Type B pancreatic cell (in vitro differentiated cells): ENCODE measurements at regions not wholly inside any gene's neighbourhood (a gene's known extent, or its start where the extent isn't known, plus 50 kb on each side); places are given as distances from the start of the nearest gene placed in this dataset.

Source experiments
- DNase-seq: peaks from one replicate; pipeline ENCODE4 v3.0.0; 2021; ENCODE audit warnings: mixed read lengths; ENCODE audit not compliant: unreplicated experiment; ENCODE audit errors: extremely low spot score
- H3K27ac Mint-ChIP-seq: 2 replicates; pipeline ENCODE4 v1.8.0; 2021; ENCODE audit warnings: mild to moderate bottlenecking, mixed read lengths
- H3K27me3 Mint-ChIP-seq: 2 replicates; pipeline ENCODE4 v1.8.0; 2021; ENCODE audit warnings: mixed read lengths
- H3K36me3 Mint-ChIP-seq: 2 replicates; pipeline ENCODE4 v1.8.0; 2021; ENCODE audit warnings: mixed read lengths
- H3K4me1 Mint-ChIP-seq: one replicate; pipeline ENCODE4 v1.8.0; 2021; ENCODE audit warnings: mixed read lengths; ENCODE audit not compliant: unreplicated experiment
- H3K4me3 Mint-ChIP-seq: 2 replicates; pipeline ENCODE4 v1.8.0; 2021; ENCODE audit warnings: mild to moderate bottlenecking, mixed read lengths
- H3K9me3 Mint-ChIP-seq: 2 replicates; pipeline ENCODE4 v1.8.0; 2021; ENCODE audit warnings: mixed read lengths
- CTCF ChIP-seq: fragments of 200-600 bp; sonication (generic); conservative IDR thresholded peaks from 2 replicates; pipeline ENCODE4 v1.5.0; 2021; ENCODE audit warnings: antibody characterized with exemption, mild to moderate bottlenecking

DNA sequence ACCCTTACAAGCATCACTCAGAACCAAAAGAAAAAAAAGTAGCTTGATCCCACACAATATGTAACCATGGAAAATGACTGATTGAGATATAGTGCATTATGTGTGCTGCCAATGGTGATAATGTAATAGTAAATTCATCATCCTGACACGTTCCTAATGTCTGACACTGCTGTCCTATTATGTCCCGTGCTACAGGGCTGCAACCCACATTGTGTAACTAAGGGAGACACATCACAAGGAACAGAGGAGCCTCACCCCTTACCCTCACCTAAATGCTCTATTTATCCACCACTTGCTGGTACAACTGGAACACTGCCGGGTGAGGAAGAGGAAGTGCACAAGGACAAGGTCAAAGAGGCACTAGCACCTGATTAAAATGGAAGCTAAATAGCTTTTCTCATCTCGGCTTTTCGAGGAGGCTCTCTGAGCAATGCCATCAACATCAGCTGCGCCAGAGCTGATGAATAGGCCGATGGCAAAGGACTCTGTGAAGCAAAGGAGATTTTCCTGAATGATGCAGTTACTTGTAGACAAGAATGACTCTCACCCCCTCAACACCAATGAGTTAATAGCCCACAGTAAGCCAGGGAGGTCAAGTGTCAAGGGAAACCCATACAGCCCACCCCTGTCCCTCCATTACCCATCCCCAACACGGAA is 181.6 kb downstream of the HNRNPD start:
- Mint-ChIP-seq H3K36me3 (no peaks in the 10 kb centered on the region), H3K4me3 (no peak overlapping the region), H3K27ac (no peak overlapping the region), H3K27me3 (no peaks in the 10 kb centered on the region), H3K9me3 (no peaks in the 10 kb centered on the region), H3K4me1 (no peaks in the 10 kb centered on the region)
- no peak for DNase-seq
- no peak for TF ChIP-seq CTCF

- H3K9me3 Mint-ChIP-seq = no peaks in the 10 kb centered on the region
- H3K27me3 Mint-ChIP-seq = peaks cover 23% of the 10 kb centered on the region
- no peak overlapping the region for H3K27ac Mint-ChIP-seq
- TF ChIP-seq CTCF = no peak
- no peak overlapping the region for H3K4me3 Mint-ChIP-seq
- no peaks in the 10 kb centered on the region for H3K36me3 Mint-ChIP-seq
- DNase-seq = no peak
- H3K4me1 Mint-ChIP-seq = no peaks in the 10 kb centered on the region
Measured at GRCh38 chr4:82181789-82182188, 192.0 kb downstream of the HNRNPD start.

DNA sequence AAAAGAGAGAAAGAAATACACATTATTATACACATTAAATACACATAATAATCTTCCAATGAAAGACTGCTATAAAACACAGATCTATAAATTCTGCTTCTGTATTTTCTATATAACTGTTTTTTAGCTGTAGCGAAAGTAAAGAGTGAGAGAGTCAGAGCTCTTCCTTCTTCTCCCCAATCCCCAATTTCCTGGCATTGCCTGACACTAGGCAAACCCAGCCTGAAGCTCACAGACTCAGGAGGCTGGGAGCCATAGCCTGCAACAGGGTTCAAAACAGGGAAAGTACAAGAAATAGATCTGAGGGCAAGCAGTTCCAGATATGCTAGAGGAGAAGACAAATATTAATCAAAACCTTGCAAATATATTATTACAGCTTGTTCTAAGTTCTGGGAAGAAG is 201.6 kb downstream of the HNRNPD start:
- H3K9me3 Mint-ChIP-seq = no peaks in the 10 kb centered on the region
- no peak for DNase-seq
- H3K36me3 Mint-ChIP-seq = no peaks in the 10 kb centered on the region
- TF ChIP-seq CTCF = no peak
- H3K27ac Mint-ChIP-seq = no peak overlapping the region
- no peaks in the 10 kb centered on the region for H3K27me3 Mint-ChIP-seq
- no peak overlapping the region for H3K4me3 Mint-ChIP-seq
- H3K4me1 Mint-ChIP-seq = no peaks in the 10 kb centered on the region

- H3K27ac Mint-ChIP-seq = no peak overlapping the region
- H3K9me3 Mint-ChIP-seq = no peaks in the 10 kb centered on the region
- no peaks in the 10 kb centered on the region for H3K4me1 Mint-ChIP-seq
- H3K36me3 Mint-ChIP-seq = no peaks in the 10 kb centered on the region
- DNase-seq = no peak
- H3K27me3 Mint-ChIP-seq = no peaks in the 10 kb centered on the region
- no peak overlapping the region for H3K4me3 Mint-ChIP-seq
- TF ChIP-seq CTCF = no peak
Measured at GRCh38 chr4:82171531-82172155, 202.1 kb downstream of the HNRNPD start.

GRCh38 chr4:82149750-82150149 is 224.0 kb downstream of the HNRNPD start:
- H3K36me3 Mint-ChIP-seq = no peaks in the 10 kb centered on the region
- no peak for TF ChIP-seq CTCF
- peaks cover 4% of the 10 kb centered on the region for H3K27me3 Mint-ChIP-seq
- H3K9me3 Mint-ChIP-seq = peaks cover 5% of the 10 kb centered on the region
- H3K4me3 Mint-ChIP-seq = no peak overlapping the region
- DNase-seq = no peak
- H3K27ac Mint-ChIP-seq = no peak overlapping the region
- H3K4me1 Mint-ChIP-seq = no peaks in the 10 kb centered on the region
